Activated CD4-positive, CD25-positive, alpha-beta regulatory T cell treated with anti-CD3 and anti-CD28 coated beads, Interleukin-2, amount 50 U/mL, for 24 hours (primary cell): ENCODE measurements at regions not wholly inside any gene's neighbourhood (a gene's known extent, or its start where the extent isn't known, plus 50 kb on each side); places are given as distances from the start of the nearest gene placed in this dataset.
"Not testable (repeated sequence)": the region's sequence is repeated elsewhere in the genome, so short reads cannot be mapped to it uniquely, and the experiment has no call there.

ENCODE experiments used
- ATAC-seq, 2 donors: fragments of 150-1000 bp; cut with Tn5 transposase; one replicate each; pipeline ENCODE4 v1.10.0; 2021; ENCODE audit warnings: mild to moderate bottlenecking in 1 of 2, moderate library complexity in 1 of 2

- no peak for ATAC-seq
Observed at GRCh38 chrX:39245024-39245423, 443.8 kb downstream of the MID1IP1 start.

- ATAC-seq, result no peak
Observed at GRCh38 chrX:39247536-39247935, 446.3 kb downstream of the MID1IP1 start.

- ATAC-seq, result no peak
Observed at GRCh38 chrX:39248330-39248729, 447.1 kb downstream of the MID1IP1 start.

- no peak for ATAC-seq
Observed at GRCh38 chrX:39249999-39250398, 448.7 kb downstream of the MID1IP1 start.

- ATAC-seq, result no peak
Observed at GRCh38 chrX:39251995-39252394, 450.7 kb downstream of the MID1IP1 start.

GRCh38 chrX:39253551-39253950 is 452.3 kb downstream of the MID1IP1 start:
- no peak for ATAC-seq

GRCh38 chrX:39258331-39258730 is 457.1 kb downstream of the MID1IP1 start:
- no peak for ATAC-seq

GRCh38 chrX:39260965-39261364 is 459.7 kb downstream of the MID1IP1 start:
- peak; percentile 77 to 87 for ATAC-seq

- ATAC-seq, result peak; percentile 53 to 58
Observed at GRCh38 chrX:39261446-39262147, 460.3 kb downstream of the MID1IP1 start.

- no peak for ATAC-seq
Observed at GRCh38 chrX:39262641-39263040, 461.4 kb downstream of the MID1IP1 start.

GRCh38 chrX:39264023-39264422 is 462.8 kb downstream of the MID1IP1 start:
- no peak for ATAC-seq

GRCh38 chrX:39267176-39267575 is 465.9 kb downstream of the MID1IP1 start:
- no peak for ATAC-seq

GRCh38 chrX:39268207-39268606 is 466.9 kb downstream of the MID1IP1 start:
- ATAC-seq, result peak in 1 of 2 donors; percentile 38

GRCh38 chrX:39275500-39276068 is 474.3 kb downstream of the MID1IP1 start:
- ATAC-seq, result no peak

GRCh38 chrX:39277685-39278390 is 476.6 kb downstream of the MID1IP1 start:
- ATAC-seq, result not testable (repeated sequence)

GRCh38 chrX:39283239-39283638 is 482.0 kb downstream of the MID1IP1 start:
- ATAC-seq, result no peak

- ATAC-seq, result no peak
Observed at GRCh38 chrX:39288592-39288991, 487.3 kb downstream of the MID1IP1 start.

GRCh38 chrX:39289827-39290226 is 488.6 kb downstream of the MID1IP1 start:
- no peak for ATAC-seq

- peak in 1 of 2 donors; percentile 36 for ATAC-seq
Observed at GRCh38 chrX:39293203-39293602, 491.9 kb downstream of the MID1IP1 start.

- no peak for ATAC-seq
Observed at GRCh38 chrX:39296472-39296871, 495.2 kb downstream of the MID1IP1 start.

GRCh38 chrX:39298821-39299220 is 497.6 kb downstream of the MID1IP1 start:
- ATAC-seq, result peak in 1 of 2 donors; percentile 53

GRCh38 chrX:39299615-39300014 is 498.4 kb downstream of the MID1IP1 start:
- no peak for ATAC-seq

- no peak for ATAC-seq
Observed at GRCh38 chrX:39301036-39301435, 499.8 kb downstream of the MID1IP1 start.

GRCh38 chrX:39302838-39303237 is 501.6 kb downstream of the MID1IP1 start:
- no peak for ATAC-seq
